ENCODE measurements at regions not wholly inside any gene's neighbourhood (a gene's known extent, or its start where the extent isn't known, plus 50 kb on each side); places are given as distances from the start of the nearest gene placed in this dataset.

GRCh38 chr7:10604128-10604527 lies 369.5 kb upstream of the PHF14 start:
- TF ChIP-seq CTCF (conservative IDR thresholded peaks at IDR 0.05; ENCODE audit: low read depth, low read length), result no peak
- no peak for TF ChIP-seq MXI1 (IDR thresholded peaks at IDR 0.05; ENCODE audit: borderline replicate concordance, low read depth, low read length)
- no peak for TF ChIP-seq POLR2A (IDR thresholded peaks at IDR 0.05; ENCODE audit: low read depth, low read length)
- TF ChIP-seq RCOR1 (IDR thresholded peaks at IDR 0.05; ENCODE audit: insufficient replicate concordance, low read length), result no peak
- no peak for TF ChIP-seq RAD21 (IDR thresholded peaks at IDR 0.05; ENCODE audit: low read length)
- TF ChIP-seq SMC3 (IDR thresholded peaks at IDR 0.05; ENCODE audit: low read depth, low read length), result no peak
- no peak for TF ChIP-seq RFX5 (IDR thresholded peaks at IDR 0.05; ENCODE audit: low read depth, low read length)
- no peak for TF ChIP-seq USF2 (IDR thresholded peaks at IDR 0.05; ENCODE audit: low read depth, low read length)
- no peak for TF ChIP-seq CEBPB (IDR thresholded peaks at IDR 0.05; ENCODE audit: low read depth, low read length)
- no peak for TF ChIP-seq MAFK (IDR thresholded peaks at IDR 0.05; ENCODE audit: low read depth, low read length)
- TF ChIP-seq FOS (IDR thresholded peaks at IDR 0.05; ENCODE audit: low read depth, low read length), result no peak
- no peak for TF ChIP-seq ELK1 (IDR thresholded peaks at IDR 0.05; ENCODE audit: borderline replicate concordance, low read depth, low read length)
- TF ChIP-seq BHLHE40 (IDR thresholded peaks at IDR 0.05; ENCODE audit: low read depth, low read length), result no peak

All from IMR-90 (cell line).